GM19452 (cell line): ENCODE measurements at regions not wholly inside any gene's neighbourhood (a gene's known extent, or its start where the extent isn't known, plus 50 kb on each side); places are given as distances from the start of the nearest gene placed in this dataset.

Experiments used
- ATAC-seq: cut with Tn5 transposase; IDR thresholded peaks from one replicate; pipeline ENCODE4 v1.9.1; 2021; ENCODE audit not compliant: unreplicated experiment

GRCh38 chr12:19572920-19573558 lies 133.7 kb downstream of the AEBP2 start:
- ATAC-seq, result no peak

- no peak for ATAC-seq
These were observed 134.6 kb downstream of the AEBP2 start for GRCh38 chr12:19573866-19574265.

- no peak for ATAC-seq
These were observed 135.3 kb downstream of the AEBP2 start for GRCh38 chr12:19574601-19575000.

- ATAC-seq, result no peak
These were observed 136.3 kb downstream of the AEBP2 start for GRCh38 chr12:19575337-19576243.

- no peak for ATAC-seq
These were observed 137.4 kb downstream of the AEBP2 start for GRCh38 chr12:19576506-19577280.

GRCh38 chr12:19577281-19577530 lies 137.9 kb downstream of the AEBP2 start:
- no peak for ATAC-seq

- no peak for ATAC-seq
These were observed 145.4 kb downstream of the AEBP2 start for GRCh38 chr12:19584732-19585131.

GRCh38 chr12:19588951-19589350 lies 149.7 kb downstream of the AEBP2 start:
- ATAC-seq, result no peak

GRCh38 chr12:19591951-19592350 lies 152.7 kb downstream of the AEBP2 start:
- no peak for ATAC-seq

GRCh38 chr12:19596434-19597166 lies 157.3 kb downstream of the AEBP2 start:
- ATAC-seq, result no peak

- no peak for ATAC-seq
These were observed 158.1 kb downstream of the AEBP2 start for GRCh38 chr12:19597167-19598026.

- no peak for ATAC-seq
These were observed 166.4 kb downstream of the AEBP2 start for GRCh38 chr12:19605720-19606119.

- no peak for ATAC-seq
These were observed 168.7 kb downstream of the AEBP2 start for GRCh38 chr12:19608039-19608438.

- ATAC-seq, result no peak
These were observed 173.8 kb downstream of the AEBP2 start for GRCh38 chr12:19613051-19613535.

GRCh38 chr12:19614601-19615383 lies 175.5 kb downstream of the AEBP2 start:
- no peak for ATAC-seq

GRCh38 chr12:19615384-19615725 lies 176.1 kb downstream of the AEBP2 start:
- no peak for ATAC-seq

- ATAC-seq, result no peak
These were observed 177.5 kb downstream of the AEBP2 start for GRCh38 chr12:19616781-19617180.

GRCh38 chr12:19620222-19620621 lies 180.9 kb downstream of the AEBP2 start:
- ATAC-seq, result no peak

GRCh38 chr12:19623751-19624399 lies 184.6 kb downstream of the AEBP2 start:
- no peak for ATAC-seq
